ENCODE measurements at regions not wholly inside any gene's neighbourhood (a gene's known extent, or its start where the extent isn't known, plus 50 kb on each side); places are given as distances from the start of the nearest gene placed in this dataset.

DNA sequence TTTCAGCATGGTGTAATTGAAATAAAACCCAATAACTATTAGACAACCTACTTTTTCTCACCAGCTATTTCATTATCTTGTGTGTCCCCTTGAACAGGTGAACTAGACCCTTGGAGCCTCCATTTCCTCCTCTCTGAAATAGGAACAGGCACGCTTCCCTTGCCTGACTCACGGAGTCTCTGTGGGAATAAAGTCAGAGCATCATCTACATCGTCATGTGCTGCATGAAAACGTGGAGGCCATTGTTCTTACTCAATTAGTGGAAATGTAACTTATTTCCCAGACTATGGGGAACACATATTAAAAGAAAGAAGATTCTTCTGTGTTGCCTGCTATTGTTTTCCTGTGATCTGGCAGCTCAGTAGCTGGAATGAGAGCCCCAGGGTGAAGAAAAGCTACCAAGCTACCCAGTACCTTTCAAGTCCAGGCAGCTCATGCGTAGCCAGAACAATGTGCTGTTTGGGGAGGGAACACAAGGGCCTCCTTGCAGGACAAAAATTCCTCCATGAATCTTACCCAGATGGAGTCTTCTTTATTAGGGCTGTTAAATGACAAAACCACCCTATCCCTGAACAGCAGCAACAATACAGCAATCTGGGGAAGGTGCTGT lies 59.8 kb downstream of the SOX11 start:
- no peak for DNase-seq

DNA sequence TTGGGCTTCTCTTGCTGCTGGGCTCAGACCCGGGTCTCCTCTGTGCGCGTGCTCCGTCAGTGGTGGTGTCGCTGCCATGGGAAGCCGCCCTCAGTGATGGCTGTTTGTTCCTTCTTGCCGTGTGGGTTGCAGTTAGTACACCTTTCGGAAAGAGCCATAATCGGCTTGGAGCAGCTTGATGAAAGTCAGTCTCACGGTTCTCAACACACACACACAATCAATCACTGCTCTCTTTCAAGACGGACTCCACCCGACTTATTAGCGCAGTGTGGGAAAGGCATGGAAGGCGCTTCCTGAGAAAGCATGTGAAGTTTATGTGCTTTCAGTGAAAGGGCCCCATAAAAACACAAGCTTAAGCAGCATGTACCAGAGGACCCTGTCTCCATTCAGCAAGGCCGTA lies 64.1 kb downstream of the SOX11 start:
- no peak for DNase-seq

DNA sequence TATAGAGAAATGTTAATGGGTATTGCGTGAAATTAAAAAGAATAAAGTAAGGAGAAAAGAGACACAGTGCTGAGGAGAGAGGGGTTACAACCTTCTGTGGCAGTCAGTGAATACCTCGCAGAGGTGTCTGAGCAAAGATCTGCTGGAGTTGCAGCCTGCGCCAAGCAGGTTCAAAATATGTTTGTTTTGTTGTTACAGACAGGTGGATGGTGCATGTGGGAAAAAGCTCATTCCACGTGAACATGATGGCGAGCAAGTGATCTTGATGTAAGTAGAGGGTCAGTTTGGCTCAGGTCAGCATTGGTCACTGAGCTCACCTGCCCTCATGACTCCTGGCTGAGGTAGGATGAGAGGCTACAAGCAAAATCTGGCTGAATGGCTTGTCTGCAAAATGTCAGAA lies 66.2 kb downstream of the SOX11 start:
- no peak for DNase-seq

DNA sequence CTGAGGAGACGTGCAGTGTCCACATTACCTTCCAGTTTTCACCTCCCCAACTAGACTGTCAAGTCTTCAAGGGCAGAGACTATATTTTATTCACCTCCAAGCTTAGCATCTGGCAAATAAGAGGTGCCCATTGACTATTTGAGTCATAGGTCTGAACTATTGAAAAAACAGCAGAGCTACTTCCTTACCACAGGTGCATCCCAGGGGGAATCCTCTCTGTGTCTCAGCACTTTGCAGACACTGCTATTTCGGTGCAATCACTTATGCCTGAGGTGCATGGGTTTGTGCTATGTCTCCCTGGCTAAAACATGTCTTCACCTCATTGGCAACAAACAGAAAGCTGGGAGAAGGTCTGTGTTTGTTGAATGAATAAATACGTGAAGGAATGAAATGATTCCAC lies 67.8 kb downstream of the SOX11 start:
- DNase-seq, result no peak

DNA sequence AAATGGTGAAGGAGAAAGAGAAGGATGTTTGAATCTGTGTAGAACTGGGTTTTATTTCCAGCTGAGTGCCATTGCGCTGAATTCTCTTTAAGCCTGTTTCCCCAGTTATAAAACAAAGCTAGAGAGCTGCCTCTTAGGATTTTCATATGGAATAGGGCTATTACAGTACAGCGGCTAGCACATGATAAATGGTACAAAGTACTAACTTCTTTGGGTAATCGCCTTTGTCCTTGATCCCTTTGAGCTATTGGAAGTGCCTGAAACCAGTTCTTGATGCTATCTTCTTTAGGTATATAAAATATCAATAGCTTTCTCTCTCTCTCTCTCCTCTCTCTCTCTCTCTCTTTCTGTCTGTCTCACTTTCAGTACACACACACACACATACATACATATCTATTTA lies 71.3 kb downstream of the SOX11 start:
- no peak for DNase-seq

DNA sequence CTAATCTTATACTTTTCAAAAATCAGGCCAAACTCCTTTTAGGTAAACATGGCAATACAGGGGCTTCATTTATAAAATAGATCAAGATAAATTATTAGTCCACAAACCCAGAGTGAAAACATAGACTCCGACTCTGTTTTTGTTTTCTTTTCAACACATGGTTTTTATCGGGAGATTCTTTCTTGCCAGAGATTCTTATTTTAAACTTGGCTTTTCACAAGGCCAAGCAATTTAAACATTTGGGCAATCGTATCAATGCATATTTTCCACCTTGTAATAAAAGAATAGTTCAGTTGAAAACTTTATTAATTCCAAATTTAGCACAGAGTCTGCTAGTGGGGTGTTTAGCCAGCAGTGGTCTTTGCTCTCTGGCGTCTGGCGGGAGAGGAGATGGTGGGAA lies 71.9 kb downstream of the SOX11 start:
- DNase-seq, result no peak

DNA sequence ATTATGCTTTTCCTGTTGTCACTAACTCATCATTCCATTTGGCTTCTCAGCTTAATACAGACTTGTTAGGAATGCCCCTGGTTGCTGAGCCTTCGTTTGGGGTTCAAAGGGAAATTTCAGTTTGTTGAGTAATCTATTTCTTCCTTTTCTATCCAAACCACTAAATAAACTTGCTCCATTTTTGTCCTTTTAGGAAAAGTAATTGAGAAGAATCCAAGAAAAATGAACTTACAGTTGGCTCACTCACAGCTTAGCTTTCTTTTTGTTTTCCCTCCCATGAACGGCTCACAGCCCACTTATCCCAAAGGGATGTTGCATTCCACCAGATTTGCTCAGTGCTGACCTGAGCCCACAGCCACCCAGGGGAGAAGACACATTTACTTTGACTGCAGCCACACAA lies 73.9 kb downstream of the SOX11 start:
- no peak for DNase-seq

DNA sequence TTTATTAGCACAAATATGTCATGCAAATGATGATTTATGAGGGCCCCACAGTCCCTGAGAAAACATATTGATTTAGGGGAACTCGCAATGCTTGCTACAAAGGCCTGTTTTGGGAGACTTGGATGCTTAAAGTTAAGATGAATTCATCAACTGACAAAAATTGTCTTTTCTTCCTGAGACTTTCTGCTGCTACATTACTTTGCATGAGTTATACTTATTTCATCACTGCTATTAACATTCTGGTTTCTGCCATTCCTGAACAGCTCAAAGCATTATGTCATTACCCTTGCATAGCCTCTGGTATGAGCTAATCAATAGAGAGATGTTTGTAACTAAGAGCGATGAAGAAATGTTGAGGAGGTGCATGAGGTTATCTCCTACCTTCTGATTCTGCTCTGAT lies 74.4 kb downstream of the SOX11 start:
- DNase-seq, result no peak

DNA sequence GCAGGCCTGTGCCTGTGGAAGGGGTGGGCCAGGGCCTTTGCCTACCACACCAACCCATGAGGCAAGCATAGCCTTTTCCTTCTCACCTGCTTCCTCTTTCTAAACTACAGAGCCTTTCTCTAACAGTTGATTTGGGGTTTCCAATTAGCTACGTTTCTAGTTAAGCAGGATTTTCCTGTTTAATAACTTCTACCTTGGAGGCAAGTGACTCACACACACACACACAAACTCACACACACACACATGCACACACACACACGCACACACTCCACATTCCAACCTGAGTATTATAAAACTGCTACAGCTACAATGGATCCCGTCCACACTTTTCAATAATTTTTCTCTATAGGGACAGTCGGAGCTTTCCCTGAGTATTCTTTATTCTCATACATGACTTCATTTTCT lies 84.9 kb downstream of the SOX11 start:
- DNase-seq, result no peak

DNA sequence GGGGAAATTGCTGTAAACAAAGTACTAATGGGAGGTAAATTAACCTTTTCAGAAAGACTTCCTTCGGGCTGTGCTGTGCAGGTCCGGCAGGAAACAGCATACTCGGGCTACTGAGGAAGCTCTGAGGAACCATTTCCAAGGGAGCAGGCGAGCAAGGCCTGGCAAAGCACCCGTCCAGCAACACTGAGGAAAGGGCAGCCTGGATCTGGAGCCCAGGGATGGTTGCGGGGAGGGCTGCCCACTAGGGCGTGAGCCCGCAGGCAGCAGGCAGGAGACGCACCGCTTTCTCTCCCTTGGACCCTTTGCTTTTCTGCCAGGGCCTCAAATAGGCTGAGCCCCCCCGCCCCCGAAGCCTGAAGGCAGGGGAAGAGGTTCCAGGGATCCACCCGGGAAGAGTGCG lies 89.5 kb downstream of the SOX11 start:
- no peak for DNase-seq

DNA sequence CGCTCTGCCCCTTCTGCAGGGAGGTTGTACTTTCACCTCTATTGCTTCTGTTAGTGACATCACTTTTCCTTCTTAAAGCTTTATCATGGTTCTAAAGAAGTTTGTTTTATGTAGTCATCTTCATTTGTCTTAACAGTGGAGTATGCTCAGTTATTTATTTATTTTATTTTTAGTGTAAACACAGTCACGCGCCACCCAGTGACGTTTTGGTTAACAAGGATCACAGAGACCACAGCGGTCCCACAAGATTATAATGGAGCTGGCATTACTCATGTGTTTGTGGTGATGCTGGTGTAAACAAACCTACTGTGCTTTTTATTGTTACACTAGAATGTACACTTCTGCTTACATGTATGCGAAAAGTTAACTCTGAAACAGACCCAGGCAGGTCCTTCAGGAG lies 89.9 kb downstream of the SOX11 start:
- DNase-seq, result no peak

DNA sequence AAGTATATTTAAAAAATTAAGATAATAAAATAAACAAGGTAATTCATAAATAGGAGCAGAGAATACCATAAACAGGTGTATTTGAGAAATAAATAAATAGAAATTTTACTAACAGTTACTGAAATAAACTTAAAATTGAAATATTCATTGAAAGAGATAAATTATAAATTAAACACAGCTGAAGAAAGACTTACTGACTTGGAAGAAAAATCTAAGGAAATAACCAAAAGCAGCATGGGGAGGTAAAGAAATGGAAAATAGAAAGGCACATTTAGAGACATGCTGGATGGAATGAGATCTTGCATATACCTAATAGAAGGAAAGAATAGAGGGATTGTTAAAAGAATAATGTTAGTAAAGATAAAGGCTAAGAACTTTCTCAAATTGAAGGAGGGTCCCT lies 96.3 kb downstream of the SOX11 start:
- no peak for DNase-seq

DNA sequence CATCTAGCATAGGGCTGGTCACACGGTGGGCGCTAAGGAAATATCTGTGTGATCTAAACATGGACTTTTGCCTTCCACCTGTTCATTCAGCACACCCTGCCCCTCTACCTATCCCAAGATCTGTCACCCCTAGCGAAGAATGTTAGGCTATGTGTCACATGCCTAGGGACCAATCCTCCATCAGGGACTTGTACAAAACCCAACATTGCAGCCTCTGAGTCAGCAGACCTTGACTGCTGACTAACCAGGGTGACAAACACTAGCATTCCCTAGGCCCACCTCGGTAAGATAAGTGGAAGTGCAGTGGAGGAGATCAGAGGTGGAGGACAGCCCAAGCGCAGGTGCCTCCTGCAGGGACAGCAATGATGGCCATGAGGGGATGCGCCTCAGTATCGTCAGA lies 99.2 kb downstream of the SOX11 start:
- no peak for DNase-seq

DNA sequence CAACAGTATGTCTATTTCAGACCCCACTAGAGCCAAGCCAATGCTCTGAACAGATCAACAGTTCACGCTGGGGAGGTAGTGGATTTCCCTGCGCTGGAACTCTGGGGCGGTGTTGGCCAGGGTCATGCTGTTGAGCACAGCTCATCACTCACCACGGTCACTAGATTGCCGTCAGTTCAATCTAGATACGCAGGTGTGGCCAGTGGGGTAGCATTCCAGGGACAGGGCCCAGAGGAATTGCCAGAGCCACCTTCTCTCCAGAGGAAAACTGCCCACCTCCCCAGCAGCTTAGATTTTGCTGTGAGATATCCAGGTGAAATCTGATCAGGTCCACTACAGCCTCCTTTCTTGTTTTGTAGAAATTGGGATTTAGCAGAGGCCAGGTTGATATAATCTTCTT lies 101.8 kb downstream of the SOX11 start:
- DNase-seq, result no peak

DNA sequence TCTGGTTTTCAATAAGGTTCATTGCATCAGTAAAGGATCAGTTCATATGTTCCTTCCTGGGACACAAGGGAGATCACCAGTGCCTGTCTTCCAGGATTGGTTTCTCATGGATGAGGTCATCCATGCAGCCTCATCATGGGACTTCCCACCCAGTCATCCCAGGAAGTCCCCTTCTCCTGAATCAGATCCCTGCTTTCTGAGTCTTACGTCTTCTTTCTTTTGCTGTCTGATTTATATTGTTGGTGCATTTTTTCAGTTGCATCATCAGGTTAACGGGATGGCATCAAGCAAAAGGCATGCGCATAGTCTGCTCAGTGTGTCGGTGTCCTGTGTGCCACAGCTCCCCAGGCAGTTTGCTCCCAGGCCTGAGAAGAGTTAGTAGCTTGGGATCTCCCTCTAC lies 105.9 kb downstream of the SOX11 start:
- DNase-seq, result no peak

DNA sequence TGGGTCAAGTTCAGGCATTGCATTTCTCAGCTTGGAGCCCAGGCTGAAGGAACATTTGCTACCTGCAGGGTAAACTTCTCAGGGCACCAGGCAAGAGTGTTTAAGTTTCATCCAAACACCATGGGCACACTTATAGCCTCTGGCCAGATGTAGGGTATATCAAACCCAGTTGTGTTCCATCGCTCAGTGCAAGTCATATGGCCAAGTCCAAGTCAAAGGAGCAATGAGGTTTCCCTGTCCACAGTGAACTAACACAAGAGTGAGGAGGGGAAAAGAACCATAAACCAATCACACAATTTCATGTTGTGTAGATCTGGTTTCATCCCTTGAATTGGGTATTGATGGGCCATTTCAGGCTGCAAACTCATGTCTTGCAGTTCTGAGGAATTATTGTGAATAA lies 107.2 kb downstream of the SOX11 start:
- no peak for DNase-seq

DNA sequence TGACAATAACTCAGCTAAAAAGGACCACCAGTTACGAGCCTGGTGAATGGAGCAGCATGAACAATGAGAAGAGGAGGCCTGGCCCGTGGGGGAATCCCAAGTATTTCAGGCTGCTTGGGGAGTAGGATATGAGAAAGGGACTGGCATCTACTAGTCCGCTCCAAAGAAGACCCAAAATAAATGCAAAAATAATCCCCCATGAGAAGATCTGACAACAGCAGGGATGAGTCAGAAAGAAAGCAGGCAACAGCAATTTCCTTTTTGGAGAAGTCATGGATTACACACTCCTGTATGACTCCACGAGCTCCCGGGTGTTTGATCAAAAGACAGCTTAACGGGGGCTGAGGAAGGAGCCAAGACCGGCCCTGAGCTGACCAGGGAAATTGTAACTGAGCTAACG lies 111.4 kb downstream of the SOX11 start:
- DNase-seq, result no peak

DNA sequence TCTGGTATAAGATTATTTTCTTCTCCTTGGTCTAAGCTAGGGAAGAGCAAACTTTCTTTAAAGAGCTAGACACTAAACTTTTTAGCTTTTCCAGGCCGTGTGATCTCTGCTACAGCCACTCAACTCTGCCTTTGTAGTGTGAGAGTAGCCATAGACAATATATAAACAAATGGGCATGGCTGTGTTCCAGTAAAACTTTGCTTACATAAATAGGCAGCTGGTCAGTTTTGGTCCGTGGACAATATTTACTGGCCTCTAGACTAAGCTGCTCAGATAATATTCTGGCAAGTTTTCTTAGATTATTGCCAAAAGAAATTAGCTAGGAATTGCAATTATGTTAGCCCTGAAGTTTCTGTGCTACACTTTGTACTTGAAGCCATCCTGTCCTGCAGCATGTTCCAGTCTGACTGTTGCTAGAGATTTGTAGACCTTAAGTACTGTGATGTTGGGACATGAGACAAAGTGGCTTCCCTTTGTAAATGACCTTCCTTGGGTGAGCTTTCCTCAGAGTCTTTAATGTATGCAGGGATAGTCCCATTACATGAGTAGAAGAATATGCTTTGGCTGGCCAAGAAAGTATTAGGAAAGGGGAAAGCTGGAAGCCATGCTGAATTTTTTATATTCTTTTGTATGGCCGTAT lies 126.9 kb downstream of the SOX11 start:
- no peak for DNase-seq

DNA sequence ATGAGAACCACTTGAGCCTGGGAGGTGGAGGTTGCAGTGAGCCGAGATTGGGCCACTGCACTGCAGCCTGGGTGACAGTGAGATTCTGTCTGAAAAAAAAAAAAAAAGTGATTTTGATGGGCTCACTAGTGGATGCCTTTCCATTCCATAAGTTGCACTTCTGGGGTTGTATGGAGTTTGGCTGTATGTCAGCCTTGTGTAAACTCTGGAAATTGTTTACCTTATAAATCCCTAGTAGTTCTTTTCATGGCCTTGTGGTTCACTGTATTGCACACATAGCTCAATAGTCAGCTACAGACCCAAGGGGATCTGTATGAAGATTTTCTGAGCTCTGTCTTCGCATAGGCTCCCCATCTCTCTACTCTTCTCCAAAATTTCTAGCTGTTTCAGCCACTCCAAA lies 131.9 kb downstream of the SOX11 start:
- no peak for DNase-seq

DNA sequence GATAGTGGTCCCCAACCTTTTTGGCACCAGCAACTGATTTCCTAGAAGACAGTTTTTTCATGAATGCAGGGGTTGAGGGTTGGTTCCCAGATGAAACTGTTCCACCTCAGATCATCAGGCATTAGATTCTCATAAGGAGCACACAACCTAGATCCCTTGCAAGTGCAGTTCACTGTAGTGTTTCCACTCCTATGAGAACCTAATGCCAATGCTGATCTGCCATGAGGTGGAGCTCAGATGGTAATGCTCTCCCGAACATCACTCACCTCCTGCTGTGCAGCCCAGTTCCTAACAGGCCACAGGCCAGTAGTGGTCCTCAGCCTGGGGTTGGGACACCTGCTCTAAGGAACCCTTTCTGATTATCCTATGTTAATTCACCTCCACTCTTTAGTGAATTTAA lies 133.5 kb downstream of the SOX11 start:
- DNase-seq, result no peak

DNA sequence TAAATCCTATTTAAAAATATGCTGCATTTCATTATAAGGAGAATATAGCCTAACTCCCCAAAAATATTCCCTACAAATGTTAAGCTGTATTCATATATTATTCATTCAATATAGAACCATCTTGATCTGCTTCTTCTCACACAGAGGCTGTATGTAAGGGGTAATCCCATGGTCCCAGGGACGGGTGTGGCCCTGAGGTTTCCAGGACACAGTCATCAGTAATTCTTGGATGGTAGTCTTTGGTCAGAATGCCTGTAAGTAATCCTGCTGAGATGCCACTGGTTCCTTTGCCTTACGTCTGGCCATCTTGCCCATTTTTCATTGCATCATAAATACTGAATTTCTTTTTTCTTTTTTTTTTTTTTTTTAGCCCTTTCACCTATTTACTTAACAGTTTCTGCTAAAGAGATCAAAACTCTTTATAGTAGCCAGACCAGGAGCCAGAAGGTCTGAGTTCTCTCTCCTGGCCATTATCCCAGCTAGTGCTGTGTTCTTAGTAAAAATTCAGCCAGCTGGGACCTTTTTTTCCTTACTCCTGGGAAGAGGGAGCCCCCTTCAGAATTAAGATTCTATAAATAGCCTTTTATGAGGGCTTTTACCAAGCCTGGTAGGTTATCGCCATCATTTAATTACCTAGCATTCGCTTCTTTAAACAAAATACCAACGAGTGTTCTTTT lies 134.9 kb downstream of the SOX11 start:
- no peak for DNase-seq

DNA sequence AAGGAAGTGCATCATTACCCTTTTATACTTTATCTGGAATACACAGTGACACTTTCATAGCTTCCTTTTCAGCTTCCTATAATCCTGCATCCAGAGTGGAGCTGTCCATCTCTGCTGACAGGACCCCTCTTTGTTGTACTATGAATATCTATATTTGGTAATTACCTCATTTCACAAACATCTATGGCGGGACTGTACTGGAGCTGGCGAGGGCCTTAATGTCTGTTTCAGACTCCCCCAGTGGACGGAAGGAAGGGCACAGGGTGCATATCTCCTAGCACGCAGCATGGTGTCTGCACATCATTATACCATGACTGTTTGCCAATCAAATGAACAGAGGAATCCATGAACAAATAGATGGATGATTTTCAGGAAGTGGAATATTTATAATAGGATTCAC lies 142.3 kb downstream of the SOX11 start:
- no peak for DNase-seq

DNA sequence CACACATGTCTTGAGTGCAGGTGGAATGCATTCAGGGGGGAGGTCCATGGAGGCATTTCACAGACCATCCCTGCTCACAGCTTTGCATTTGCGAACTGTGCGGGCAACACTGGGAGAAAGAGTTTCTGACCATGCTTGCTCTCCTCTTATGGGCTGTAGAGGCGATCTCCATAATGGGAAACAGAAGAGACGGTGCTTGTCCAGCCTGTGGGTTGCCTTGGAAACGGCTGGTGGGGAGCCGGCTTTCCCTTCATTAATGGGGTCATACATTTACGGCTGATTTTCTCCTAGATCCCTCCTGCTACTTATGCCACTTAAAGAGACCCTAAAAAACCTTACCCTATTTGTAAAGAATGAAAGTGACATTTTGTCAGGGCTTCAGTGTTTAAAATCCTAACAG lies 147.4 kb downstream of the SOX11 start:
- DNase-seq, result no peak

DNA sequence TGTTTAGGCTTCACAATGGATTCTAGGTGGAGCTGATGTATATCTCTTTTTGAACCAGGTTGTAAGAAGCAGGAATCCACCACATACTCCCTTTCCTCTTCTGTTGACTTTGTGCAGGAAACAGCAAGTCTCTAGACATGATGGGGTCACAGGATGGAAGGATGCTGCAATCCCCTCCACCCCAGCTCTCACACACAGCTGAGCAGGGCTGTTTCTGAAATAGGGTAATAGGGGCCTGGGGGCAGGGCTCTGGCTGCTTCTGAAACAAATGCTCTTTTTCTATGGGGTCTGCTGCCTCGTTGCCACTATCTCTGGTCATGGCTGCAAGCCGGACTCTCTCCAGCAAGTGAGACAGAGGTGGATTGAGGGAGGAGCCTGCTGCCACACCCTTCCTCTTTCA lies 148.9 kb downstream of the SOX11 start:
- no peak for DNase-seq

DNA sequence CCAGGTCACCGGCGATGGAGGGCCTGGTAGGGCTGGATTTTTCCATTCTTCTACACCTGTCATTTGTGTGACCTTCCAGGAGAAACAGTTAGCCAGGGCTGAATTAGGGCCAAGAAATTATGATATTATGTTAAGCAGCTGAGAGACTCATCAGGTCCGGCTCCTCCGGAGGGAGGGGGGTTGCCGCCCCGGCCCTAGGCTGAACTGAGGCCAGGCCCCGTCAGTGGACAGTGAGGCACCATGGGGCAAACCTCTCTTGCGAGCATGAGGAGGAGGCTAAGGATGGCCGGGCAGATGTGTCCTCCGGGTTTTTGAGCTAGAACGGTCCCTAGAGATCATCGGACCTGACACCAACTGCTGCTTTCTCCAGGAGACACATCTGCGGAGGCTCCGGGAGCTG lies 150.1 kb downstream of the SOX11 start:
- no peak for DNase-seq
